ENCODE measurements at regions not wholly inside any gene's neighbourhood (a gene's known extent, or its start where the extent isn't known, plus 50 kb on each side); places are given as distances from the start of the nearest gene placed in this dataset.

- DNase-seq, result no peak
These were observed 53.8 kb upstream of the VCX start for GRCh38 chrX:7789200-7789599.

DNA sequence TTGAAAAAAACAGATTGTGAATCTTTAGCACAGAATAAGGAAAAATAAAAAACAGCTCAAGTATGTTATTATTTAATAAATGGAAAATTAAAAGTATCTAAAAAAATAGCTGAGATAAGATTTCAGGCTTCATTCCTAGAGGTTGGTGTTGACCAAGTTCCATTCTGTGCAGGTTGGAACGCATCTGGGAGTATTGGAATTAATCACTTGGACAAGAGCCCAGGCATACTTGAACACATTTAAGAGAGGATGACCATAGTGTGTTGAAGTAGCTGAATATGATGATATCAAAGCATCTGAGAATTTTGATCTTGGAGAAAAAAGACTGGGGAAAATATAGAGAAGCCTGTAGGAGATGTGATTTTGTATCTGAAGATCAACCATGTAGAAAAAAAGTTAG is 54.6 kb upstream of the VCX start:
- no peak for DNase-seq

- DNase-seq, result no peak
These were observed 55.3 kb upstream of the VCX start for GRCh38 chrX:7787714-7788113.

DNA sequence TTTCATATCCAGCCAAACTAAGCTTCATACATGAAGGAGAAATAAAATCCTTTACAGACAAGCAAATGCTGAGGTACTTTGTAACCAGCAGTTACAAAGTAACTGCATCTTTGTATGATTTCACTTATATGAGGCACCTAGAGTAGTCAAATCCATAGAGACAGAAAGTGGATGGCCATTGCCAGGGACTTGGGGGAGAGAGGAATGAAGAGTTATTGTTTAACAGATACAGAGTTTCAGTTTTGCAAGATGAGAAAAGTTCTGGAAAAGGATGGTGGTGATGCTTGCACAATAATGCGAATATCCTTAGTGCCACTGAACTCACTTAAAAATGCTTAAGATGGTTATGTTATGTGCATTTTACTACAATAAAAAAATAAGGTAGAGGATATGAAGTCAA is 58.4 kb upstream of the VCX start:
- DNase-seq, result no peak

DNA sequence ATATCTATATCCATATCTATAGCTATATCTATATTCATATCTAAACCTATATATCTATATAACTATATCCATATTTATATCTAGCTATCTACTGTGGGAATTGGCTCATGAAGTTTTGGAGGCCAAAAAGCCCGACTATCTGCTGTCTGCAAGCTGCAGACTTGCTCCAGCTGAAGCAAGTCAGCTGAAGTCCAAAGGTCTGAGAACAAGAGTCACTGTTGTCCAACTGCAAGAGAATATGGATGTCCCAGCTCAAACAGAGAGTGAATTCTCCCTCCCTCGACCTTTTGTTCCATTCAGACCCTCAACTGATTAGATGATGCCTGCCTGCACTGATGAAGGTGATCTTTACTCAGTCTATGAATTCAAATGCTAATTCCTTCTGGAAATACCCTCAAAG is 63.3 kb upstream of the VCX start:
- no peak for DNase-seq

DNA sequence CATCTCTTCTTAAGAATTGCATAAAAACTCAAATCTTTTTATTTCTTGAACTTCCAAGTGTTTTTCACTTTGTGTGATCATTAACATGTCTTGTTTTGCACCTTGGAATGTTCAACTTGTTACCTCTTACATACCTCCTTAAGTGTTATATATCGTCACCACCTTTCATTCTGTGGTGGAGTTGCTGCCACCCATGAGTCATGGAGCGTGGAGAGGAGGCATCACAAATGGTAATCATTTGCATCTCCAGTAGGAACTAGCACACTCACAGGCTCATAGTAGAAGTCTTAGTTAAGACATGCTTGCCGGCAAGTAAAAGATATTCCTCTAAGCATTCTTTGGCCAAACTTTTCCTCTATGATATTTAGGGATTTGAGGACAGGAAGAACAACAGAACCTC is 67.0 kb upstream of the VCX start:
- no peak for DNase-seq

DNA sequence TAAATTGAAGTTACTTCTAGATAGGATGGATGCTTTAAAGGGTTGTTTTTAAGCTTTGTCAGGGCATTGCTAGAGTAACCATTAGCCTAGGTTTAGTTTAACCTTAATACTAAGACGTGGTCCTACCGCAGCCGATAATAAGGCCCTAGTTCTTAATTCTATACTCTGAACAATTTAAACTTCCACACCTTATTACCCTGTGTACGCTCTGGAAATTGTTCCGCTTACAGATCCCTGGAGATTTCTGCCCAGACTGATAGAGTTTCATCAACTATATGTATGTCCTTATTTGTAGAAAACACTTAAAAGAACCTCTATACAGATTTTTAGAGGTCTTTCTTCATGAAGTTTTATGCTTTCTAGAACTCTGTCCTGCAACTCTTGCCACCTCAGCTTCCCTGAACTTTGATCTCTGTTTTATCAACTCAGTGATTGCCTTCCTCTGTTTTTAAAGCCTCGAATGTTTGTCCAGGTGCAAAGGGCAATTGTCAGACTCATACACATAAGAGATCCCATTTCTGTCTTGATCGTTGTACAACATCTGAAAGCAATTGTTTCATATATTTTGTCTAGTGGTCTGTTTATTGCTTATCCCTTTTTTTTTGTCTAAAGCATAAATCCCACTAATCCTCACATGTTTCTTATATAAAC is 71.1 kb upstream of the VCX start:
- DNase-seq, result no peak

DNA sequence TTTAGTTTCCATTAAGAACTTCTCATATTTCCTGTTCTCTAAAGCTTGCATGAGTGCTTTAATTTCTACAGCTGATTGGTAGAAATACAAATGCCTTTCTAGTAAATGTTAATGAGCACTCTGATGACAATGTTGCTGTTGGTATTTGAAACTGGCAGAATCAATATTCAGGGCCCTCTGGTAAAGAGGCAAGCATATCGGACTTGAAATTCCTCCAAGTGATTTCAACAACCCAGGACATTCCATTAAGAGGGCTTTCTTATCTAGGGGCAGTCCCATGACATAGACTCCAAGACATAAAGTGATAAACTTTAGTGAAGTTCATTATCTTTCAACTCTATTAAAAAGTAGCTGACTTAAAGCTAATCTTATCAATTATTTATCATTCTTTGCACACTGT is 83.1 kb upstream of the VCX start:
- DNase-seq, result no peak

DNA sequence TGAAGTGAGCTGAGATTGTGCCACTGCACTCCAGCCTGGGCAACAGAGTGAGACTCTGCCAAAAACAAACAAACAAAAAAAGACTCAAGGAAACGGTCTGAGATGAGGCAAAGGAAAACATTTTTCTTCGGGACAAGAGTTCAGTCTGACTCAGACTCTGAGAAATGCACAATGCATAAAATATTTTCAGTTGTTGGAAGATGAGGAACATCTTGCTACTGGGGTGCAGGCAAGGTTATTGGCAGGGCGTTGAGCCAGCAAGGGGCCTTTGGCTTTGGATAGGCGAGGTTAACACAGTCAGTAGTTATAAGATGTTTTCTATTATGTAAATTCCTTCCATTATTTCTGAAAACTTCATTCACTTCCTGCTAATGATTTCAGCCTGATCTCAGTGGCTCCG is 96.1 kb upstream of the VCX start:
- no peak for DNase-seq

DNA sequence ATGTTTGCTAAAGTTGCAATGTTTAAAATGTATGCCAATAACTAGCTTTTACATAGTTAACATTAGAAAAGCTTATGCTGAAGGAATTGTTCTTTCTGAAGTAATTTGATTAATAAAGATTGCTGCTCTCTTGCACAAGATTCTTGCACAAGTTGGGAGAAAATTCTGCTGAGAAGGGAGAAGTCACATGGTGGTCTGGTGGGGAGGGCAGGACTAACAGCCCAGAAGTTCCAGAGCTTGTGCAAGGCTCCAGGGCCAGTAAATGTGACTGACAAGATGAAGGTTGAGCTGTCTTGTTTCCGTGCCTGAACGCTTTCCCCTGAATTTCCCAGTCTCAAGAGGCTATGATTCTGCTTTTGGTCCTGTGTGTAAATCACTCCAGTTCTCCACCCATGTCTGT is 112.9 kb upstream of the VCX start:
- no peak for DNase-seq

DNA sequence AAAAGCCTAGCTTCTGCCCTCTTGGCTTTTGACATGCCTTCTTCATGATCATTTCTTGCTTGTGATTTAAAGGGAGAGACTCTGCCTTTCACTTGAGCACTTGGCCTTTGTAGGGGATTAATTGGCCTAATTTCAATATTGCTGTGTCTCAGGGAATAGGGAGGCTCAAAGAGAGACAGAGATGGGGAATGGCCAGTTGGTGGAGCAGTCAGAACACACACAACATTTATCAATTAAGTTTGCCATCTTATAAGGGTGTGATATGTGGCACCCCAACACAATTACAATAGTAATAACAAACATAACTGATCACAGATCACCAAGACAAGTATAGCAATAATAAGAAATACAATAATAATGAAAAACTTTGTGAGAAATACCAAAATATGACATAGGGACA is 122.5 kb upstream of the VCX start:
- DNase-seq, result no peak

DNA sequence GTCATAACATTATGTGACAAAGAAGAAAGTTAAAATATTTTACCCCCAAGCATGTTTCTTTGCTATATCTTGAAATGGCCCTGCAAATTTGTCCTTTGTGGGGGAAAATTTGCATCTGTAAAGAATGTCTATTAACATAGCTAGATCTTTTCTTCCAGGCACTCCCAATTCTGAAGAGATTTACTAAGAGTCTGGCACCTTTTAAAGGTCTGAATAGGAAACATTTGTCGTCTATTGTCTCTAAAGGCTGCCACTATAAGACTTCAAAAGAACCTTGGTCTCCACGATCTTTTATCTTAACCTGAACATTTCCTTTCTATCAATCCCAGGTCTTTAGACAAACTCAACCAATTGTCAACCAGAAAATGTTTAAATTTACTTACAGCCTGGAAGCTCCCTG is 128.6 kb upstream of the VCX start:
- no peak for DNase-seq

GRCh38 chrX:7711167-7711566 is 131.8 kb upstream of the VCX start:
- no peak for DNase-seq

DNA sequence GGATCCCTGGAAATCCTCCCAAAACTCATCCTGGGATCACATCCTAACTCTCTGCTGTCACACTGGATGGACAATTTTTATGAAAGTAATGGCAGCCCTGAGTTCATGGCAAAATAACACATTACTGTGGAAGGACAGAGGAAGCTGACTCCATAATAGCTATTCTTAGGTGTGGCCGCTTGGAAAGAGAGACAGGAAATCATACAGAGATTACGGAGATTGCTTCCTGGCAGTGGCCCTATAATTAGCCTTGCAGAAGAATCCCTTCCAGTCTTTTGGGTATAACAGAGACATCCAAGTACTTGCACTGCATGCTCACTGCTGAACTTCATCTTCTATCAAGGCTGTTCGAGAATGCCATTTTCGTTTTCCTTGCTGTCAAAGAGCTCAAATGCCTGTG is 133.1 kb upstream of the VCX start:
- DNase-seq, result no peak

GRCh38 chrX:7706032-7706431 is 136.9 kb upstream of the VCX start:
- peak; percentile 13 for DNase-seq

- no peak for DNase-seq
These were observed 138.8 kb upstream of the VCX start for GRCh38 chrX:7704205-7704604.

GRCh38 chrX:7698248-7698647 is 144.7 kb upstream of the VCX start:
- no peak for DNase-seq

DNA sequence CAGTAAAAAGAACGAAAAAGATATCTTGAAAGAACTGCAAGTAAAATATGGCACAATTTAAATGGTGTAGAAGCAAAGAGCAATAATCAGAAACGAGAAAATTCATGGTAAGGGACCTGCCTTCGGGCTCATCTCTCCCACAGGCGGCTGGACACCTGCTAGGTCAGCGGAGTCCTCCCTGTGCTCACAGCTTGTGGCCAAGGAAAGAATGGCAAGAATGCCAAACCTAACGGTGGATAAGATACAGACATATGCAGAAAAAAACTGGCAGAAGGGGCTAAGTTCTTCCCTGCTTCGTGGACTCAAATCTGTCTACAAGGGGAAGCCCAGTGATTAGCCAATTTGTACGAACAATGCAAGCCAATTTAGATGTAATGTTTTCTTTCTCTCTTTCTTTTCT is 152.1 kb upstream of the VCX start:
- no peak for DNase-seq

DNA sequence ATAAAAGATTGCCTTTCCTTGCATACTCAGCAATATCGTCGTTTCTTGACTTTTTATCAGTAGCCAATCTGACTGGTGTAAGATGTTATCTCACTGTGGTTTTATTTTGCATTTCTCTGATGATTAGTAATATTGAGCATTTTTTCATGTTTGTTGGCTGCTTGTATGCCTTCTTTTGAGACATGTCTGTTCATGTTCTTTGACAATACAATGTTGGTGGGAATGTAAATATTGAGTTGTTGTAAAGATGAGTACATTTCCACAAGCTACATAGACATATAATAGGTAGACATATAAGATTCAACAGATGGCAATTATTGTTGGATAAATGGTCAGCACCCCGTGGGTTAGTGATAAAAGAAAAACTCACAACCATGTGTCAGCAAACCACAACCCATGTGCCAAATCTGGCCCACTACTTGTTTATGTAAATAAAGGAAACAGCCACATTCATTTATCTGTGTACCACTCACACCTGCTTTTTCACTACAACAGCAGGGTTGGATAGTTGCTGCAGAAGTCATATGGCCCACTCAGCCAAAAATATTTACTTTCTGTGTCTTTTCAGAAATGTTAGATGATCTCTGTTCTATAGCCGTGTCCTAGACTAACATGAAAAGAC is 153.1 kb upstream of the VCX start:
- peak; percentile 96 for DNase-seq

- DNase-seq, result no peak
These were observed 162.8 kb upstream of the VCX start for GRCh38 chrX:7680181-7680580.

- DNase-seq, result no peak
These were observed 188.7 kb upstream of the VCX start for GRCh38 chrX:7654316-7654715.

- no peak for DNase-seq
These were observed 195.1 kb upstream of the VCX start for GRCh38 chrX:7647831-7648230.

GRCh38 chrX:7641141-7641540 is 201.8 kb upstream of the VCX start:
- no peak for DNase-seq

- no peak for DNase-seq
These were observed 202.6 kb upstream of the VCX start for GRCh38 chrX:7640392-7640791.

GRCh38 chrX:7638078-7638710 is 204.8 kb upstream of the VCX start:
- DNase-seq, result no peak

All from NCI-H1417 treated with DMSO at 0.1 percent for 48 hours (cell line).